Smooth muscle cell (in vitro differentiated cells): ENCODE measurements at regions not wholly inside any gene's neighbourhood (a gene's known extent, or its start where the extent isn't known, plus 50 kb on each side); places are given as distances from the start of the nearest gene placed in this dataset.

Experiments
- DNase-seq: peaks from one replicate; lab custom pipeline; 2025; ENCODE audit not compliant: unreplicated experiment; lab: John Stamatoyannopoulos, UW
- H2AFZ ChIP-seq: fragments of 200-600 bp; sonication (generic); 2 replicates; pipeline ENCODE4 v1.6.0; 2016; ENCODE audit warnings: antibody characterized with exemption, low read depth, mild to moderate bottlenecking
- H3F3A ChIP-seq: fragments of 200-600 bp; sonication (generic); 2 replicates; pipeline ENCODE4 v1.6.0; 2017; ENCODE audit warnings: antibody characterized with exemption, low read depth
- H3K27ac ChIP-seq: fragments of 200-600 bp; sonication (generic); 2 replicates; pipeline ENCODE4 v1.5.1; 2016; ENCODE audit warnings: low read depth, mild to moderate bottlenecking
- H3K27me3 ChIP-seq: fragments of 200-600 bp; sonication (generic); 2 replicates; pipeline ENCODE4 v1.6.1; 2016; ENCODE audit warnings: low read depth, mild to moderate bottlenecking
- H3K36me3 ChIP-seq: fragments of 200-600 bp; sonication (generic); 2 replicates; pipeline ENCODE4 v1.5.1; 2016; ENCODE audit warnings: low read depth
- H3K4me1 ChIP-seq: fragments of 200-600 bp; sonication (generic); 2 replicates; pipeline ENCODE4 v1.5.1; 2016; ENCODE audit warnings: low read depth
- H3K4me2 ChIP-seq: fragments of 200-600 bp; sonication (generic); 2 replicates; pipeline ENCODE4 v1.6.0; 2016; ENCODE audit warnings: mild to moderate bottlenecking
- H3K4me3 ChIP-seq: fragments of 200-600 bp; sonication (generic); 2 replicates; pipeline ENCODE4 v1.5.1; 2016; ENCODE audit warnings: mild to moderate bottlenecking
- H3K79me2 ChIP-seq: fragments of 200-600 bp; sonication (generic); 2 replicates; pipeline ENCODE4 v1.6.0; 2016; ENCODE audit warnings: low read depth, mild to moderate bottlenecking
- H3K9ac ChIP-seq: fragments of 200-600 bp; sonication (generic); 2 replicates; pipeline ENCODE4 v1.6.0; 2016; ENCODE audit warnings: low read depth
- H3K9me3 ChIP-seq: fragments of 200-600 bp; sonication (generic); replicated peaks from 2 replicates; pipeline ENCODE4 v1.5.1; 2016; ENCODE audit warnings: low read depth
- H4K20me1 ChIP-seq: fragments of 200-600 bp; sonication (generic); 2 replicates; pipeline ENCODE4 v1.6.0; 2016; ENCODE audit warnings: low read depth
- CTCF ChIP-seq: fragments of 200-600 bp; sonication (generic); IDR thresholded peaks from 2 replicates; pipeline ENCODE4 v1.5.1; 2017; ENCODE audit warnings: borderline replicate concordance, mild to moderate bottlenecking, antibody characterized with exemption; ENCODE audit not compliant: insufficient read depth, poor library complexity, severe bottlenecking
- WGBS: methylation state at CpG from one replicate; pipeline ENCODE4 v1.1.7; 2016; ENCODE audit warnings: low lambda C conversion rate; 5-methylcytosine and 5-hydroxymethylcytosine counted together

DNA sequence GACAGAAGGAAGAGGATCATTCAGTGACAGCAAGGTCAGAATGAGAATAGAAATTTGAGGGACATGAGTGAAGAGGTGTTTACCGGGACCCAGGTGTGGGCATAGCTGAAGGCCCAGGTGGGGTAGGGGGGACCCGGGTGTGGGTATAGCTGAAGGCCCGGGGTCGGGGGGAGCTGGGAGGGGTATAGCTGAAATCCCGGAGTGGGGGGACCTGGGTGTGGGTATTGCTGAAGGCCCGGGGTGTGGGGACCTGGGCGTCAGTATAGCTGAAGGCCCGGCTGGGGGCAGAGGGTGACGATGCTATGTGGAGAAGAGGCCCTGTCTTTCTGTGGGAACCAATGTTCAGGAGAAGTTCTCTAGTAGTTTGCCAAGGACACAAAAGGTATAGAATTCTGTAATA lies 183.0 kb upstream of the PITRM1 start:
- DNase-seq = no peak
- no peak for TF ChIP-seq CTCF
- peaks cover 4% of the 10 kb centered on the region for H3K9me3 ChIP-seq
- H3K9ac ChIP-seq = no peak overlapping the region
- H3K4me2 ChIP-seq = no peak overlapping the region
- H3F3A ChIP-seq = peaks cover 3% of the 10 kb centered on the region
- no peak overlapping the region for H3K27ac ChIP-seq
- no peaks in the 10 kb centered on the region for H3K4me1 ChIP-seq
- no peaks in the 10 kb centered on the region for H3K36me3 ChIP-seq
- H2AFZ ChIP-seq = no peak overlapping the region
- no peak overlapping the region for H3K4me3 ChIP-seq
- H3K27me3 ChIP-seq = no peaks in the 10 kb centered on the region
- H4K20me1 ChIP-seq = no peaks in the 10 kb centered on the region
- H3K79me2 ChIP-seq = no peaks in the 10 kb centered on the region
- 96% methylated on average over 8 of the region's 9 CpGs for WGBS

DNA sequence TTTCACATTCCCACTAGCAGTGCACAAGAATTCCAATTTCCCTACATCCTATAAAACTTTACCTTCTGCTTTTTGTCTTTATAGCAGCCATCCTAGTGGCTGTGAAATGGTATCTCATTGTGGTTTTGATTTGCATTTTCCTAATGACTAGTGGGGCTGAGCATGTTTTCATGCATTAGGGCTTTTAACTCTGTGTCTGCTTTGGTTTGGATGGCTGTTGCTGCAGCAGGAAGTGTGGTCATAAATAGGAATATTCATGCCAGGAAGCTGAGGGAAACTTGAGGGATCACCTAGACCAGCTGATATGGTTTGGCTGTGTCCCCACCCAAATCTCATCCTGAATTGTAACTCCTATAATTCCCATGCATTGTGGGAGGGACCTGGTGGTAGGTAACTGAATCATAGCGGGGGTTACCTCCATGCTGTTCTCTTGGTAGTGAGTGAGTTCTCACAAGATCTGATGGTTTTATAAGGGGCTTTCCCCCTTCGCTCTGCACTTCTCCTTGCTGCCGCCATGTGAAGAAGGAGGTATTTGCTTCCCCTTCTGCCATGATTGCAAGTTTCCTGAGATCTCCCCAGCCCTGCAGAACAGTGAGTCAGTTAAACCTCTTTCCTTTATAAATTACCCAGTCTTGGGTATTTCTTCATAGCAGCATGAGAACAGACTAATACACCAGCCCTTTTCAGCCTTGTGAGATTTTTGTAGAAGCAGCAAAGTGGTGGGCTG lies 181.8 kb upstream of the PITRM1 start:
- no peaks in the 10 kb centered on the region for H3K9me3 ChIP-seq
- H3K27ac ChIP-seq = peak overlapping the region; percentile 68
- no peaks in the 10 kb centered on the region for H3K4me1 ChIP-seq
- TF ChIP-seq CTCF = no peak
- 89% methylated on average over 3 of the region's 3 CpGs for WGBS
- peaks cover 3% of the 10 kb centered on the region for H3F3A ChIP-seq
- no peaks in the 10 kb centered on the region for H4K20me1 ChIP-seq
- H3K79me2 ChIP-seq = no peaks in the 10 kb centered on the region
- no peaks in the 10 kb centered on the region for H3K27me3 ChIP-seq
- H3K9ac ChIP-seq = no peak overlapping the region
- DNase-seq = no peak
- H3K36me3 ChIP-seq = no peaks in the 10 kb centered on the region
- no peak overlapping the region for H3K4me3 ChIP-seq
- no peak overlapping the region for H2AFZ ChIP-seq
- no peak overlapping the region for H3K4me2 ChIP-seq

- TF ChIP-seq CTCF = no peak
These were observed 180.7 kb upstream of the PITRM1 start for GRCh38 chr10:3353235-3353634.

More at GRCh38 chr10:3353235-3353634, 180.7 kb upstream of the PITRM1 start:
- no peaks in the 10 kb centered on the region for H3K4me1 ChIP-seq
- H3K27me3 ChIP-seq = no peaks in the 10 kb centered on the region
- H3K9me3 ChIP-seq = no peaks in the 10 kb centered on the region
- no peaks in the 10 kb centered on the region for H3K79me2 ChIP-seq
- no peak overlapping the region for H3K27ac ChIP-seq
- no peak overlapping the region for H3K4me2 ChIP-seq
- DNase-seq = no peak
- WGBS = 58% methylated on average over 2 of the region's 2 CpGs
- H3K36me3 ChIP-seq = no peaks in the 10 kb centered on the region
- H4K20me1 ChIP-seq = no peaks in the 10 kb centered on the region
- no peak overlapping the region for H2AFZ ChIP-seq
- no peak overlapping the region for H3K4me3 ChIP-seq
- H3K9ac ChIP-seq = no peak overlapping the region
- peaks cover 3% of the 10 kb centered on the region for H3F3A ChIP-seq
